Transverse colon (tissue), 4 donors: ENCODE measurements at regions not wholly inside any gene's neighbourhood (a gene's known extent, or its start where the extent isn't known, plus 50 kb on each side); places are given as distances from the start of the nearest gene placed in this dataset.

Source experiments
- CTCF ChIP-seq, 5 experiments: fragments of 200-600 bp in 3 of 5; fragments of 450-650 bp in 2 of 5; sonication (generic) in 3 of 5; IDR thresholded peaks; 1 replicate in 2 of 5; 2 replicates in 3 of 5; pipeline ENCODE4 v1.5.1; 2016 to 2017; ENCODE audit warnings: antibody characterized with exemption in 5 of 5, inconsistent platforms in 3 of 5, mild to moderate bottlenecking in 2 of 5, moderate library complexity in 1 of 5
- EP300 ChIP-seq: sonication (generic); formaldehyde crosslinking; IDR thresholded peaks from one replicate; pipeline ENCODE4 v1.6.1; 2017; ENCODE audit warnings: antibody characterized with exemption, low read depth
- POLR2A ChIP-seq: fragments of 450-650 bp; IDR thresholded peaks from one replicate; pipeline ENCODE4 v1.6.1; 2016; ENCODE audit warnings: antibody characterized with exemption, mild to moderate bottlenecking, moderate library complexity
- POLR2AphosphoS5 ChIP-seq, 3 donors: sonication (generic); formaldehyde crosslinking; IDR thresholded peaks; one replicate each; pipeline ENCODE4 v1.6.1; 2016; ENCODE audit warnings: antibody characterized with exemption in 3 of 3

- TF ChIP-seq CTCF (IDR thresholded peaks at IDR 0.05) (no peak), POLR2AphosphoS5 (IDR thresholded peaks at IDR 0.05) (no peak), POLR2A (no peak), EP300 (no peak)
Measured at GRCh38 chr18:67216846-67217245, 299.7 kb downstream of the DSEL start.
